Calu3 (cell line): ENCODE measurements at regions not wholly inside any gene's neighbourhood (a gene's known extent, or its start where the extent isn't known, plus 50 kb on each side); places are given as distances from the start of the nearest gene placed in this dataset.

Experiments used
- BruUV-seq: library from RNA; stranded (reverse); fragments of 400-500 nt; replicated peaks from 2 replicates; lab custom pipeline; 2021; lab: Mats Ljungman, UMichigan
- CTCF ChIA-PET: fragments of 300-600 bp; sonication (Branson Sonifier 250); formaldehyde crosslinking; loops from one replicate; lab custom pipeline; 2022; ENCODE audit warnings: antibody characterized with exemption; lab: Charles Lee
- DNase-seq: peaks from one replicate; pipeline ENCODE4 v3.0.0; 2022
- H3K27ac Mint-ChIP-seq: one replicate; pipeline ENCODE4 v1.8.0; 2022; ENCODE audit warnings: mixed read lengths; ENCODE audit not compliant: unreplicated experiment
- H3K27me3 Mint-ChIP-seq: one replicate; pipeline ENCODE4 v1.8.0; 2022; ENCODE audit warnings: mixed read lengths; ENCODE audit not compliant: unreplicated experiment
- H3K36me3 Mint-ChIP-seq: one replicate; pipeline ENCODE4 v1.8.0; 2022; ENCODE audit warnings: mild to moderate bottlenecking, moderate library complexity, mixed read lengths; ENCODE audit not compliant: insufficient read depth, unreplicated experiment
- H3K4me1 Mint-ChIP-seq: one replicate; pipeline ENCODE4 v1.8.0; 2022; ENCODE audit warnings: mild to moderate bottlenecking, low read depth, mixed read lengths; ENCODE audit not compliant: unreplicated experiment
- H3K4me3 Mint-ChIP-seq: one replicate; pipeline ENCODE4 v1.8.0; 2022; ENCODE audit warnings: mild to moderate bottlenecking, low read depth, moderate library complexity, mixed read lengths; ENCODE audit not compliant: unreplicated experiment
- H3K9me3 Mint-ChIP-seq: one replicate; pipeline ENCODE4 v1.8.0; 2022; ENCODE audit warnings: low read depth, mixed read lengths; ENCODE audit not compliant: unreplicated experiment
- intact Hi-C: fragments of 100-400 bp; cut with micrococcal nuclease; formaldehyde crosslinking; loops from one replicate; pipeline ENCODE4 v1.10.0; 2022; ENCODE audit not compliant: unreplicated experiment
- TF ChIP-seq, protein P1 (sequence below): fragments of 200-600 bp; IDR thresholded peaks from one replicate; pipeline ENCODE4 v1.8.0; 2022; ENCODE audit warnings: antibody characterized with exemption; ENCODE audit not compliant: unreplicated experiment

DNA sequence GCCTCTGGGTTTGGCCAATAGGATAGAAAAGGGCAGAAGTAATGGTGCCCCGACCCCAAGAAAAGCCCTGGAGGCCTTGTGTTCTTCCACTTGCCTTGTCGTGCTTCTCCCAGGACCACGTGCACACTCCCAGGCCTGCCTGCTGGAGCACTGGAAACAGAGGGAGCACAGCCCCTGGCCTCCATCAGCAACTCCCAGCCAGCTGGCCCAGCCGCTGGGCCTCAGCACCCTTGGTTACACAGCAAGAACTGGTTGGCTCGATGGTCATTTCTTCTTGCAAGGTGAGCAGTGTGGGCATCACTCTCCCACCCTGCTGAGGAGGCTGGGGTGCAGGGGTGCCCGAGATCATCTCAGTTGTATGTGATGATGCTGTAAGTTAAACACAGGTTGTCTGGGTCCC lies 69.2 kb upstream of the CST7 start:
- Mint-ChIP-seq H3K27ac (no peak overlapping the region), H3K27me3 (peaks cover 13% of the 10 kb centered on the region), H3K4me3 (no peak overlapping the region), H3K9me3 (no peaks in the 10 kb centered on the region), H3K36me3 (no peaks in the 10 kb centered on the region), H3K4me1 (no peaks in the 10 kb centered on the region)
- DNase-seq, result no peak
- intact Hi-C loops, result no loop called here
- no TSS peak for BruUV-seq
- CTCF ChIA-PET, result no interaction called here
- TF ChIP-seq, protein P1, sequence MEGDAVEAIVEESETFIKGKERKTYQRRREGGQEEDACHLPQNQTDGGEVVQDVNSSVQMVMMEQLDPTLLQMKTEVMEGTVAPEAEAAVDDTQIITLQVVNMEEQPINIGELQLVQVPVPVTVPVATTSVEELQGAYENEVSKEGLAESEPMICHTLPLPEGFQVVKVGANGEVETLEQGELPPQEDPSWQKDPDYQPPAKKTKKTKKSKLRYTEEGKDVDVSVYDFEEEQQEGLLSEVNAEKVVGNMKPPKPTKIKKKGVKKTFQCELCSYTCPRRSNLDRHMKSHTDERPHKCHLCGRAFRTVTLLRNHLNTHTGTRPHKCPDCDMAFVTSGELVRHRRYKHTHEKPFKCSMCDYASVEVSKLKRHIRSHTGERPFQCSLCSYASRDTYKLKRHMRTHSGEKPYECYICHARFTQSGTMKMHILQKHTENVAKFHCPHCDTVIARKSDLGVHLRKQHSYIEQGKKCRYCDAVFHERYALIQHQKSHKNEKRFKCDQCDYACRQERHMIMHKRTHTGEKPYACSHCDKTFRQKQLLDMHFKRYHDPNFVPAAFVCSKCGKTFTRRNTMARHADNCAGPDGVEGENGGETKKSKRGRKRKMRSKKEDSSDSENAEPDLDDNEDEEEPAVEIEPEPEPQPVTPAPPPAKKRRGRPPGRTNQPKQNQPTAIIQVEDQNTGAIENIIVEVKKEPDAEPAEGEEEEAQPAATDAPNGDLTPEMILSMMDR, result no peak

DNA sequence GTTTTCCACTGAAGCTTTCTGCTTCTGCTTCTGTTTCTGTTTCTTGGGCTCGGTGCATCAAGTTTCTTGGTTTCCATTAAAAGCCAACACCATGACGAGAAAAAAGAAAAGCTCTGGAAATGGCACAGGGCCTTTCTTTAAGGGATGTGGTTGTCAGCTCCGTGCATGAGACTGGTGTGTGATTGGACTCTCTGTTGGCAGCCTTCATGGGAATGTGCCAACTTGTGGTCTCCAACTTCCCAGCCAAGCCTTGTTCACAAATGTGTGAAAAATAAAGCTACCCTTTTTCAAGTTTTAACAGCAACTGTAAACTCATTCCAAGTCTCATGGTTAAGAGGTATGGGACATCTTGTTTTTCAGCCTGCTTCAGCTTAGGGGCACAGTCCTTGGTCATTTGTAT lies 68.7 kb upstream of the CST7 start:
- H3K9me3 Mint-ChIP-seq, result no peaks in the 10 kb centered on the region
- no TSS peak for BruUV-seq
- no peak for DNase-seq
- H3K4me3 Mint-ChIP-seq, result no peak overlapping the region
- CTCF ChIA-PET, result no interaction called here
- H3K36me3 Mint-ChIP-seq, result no peaks in the 10 kb centered on the region
- H3K27ac Mint-ChIP-seq, result no peak overlapping the region
- peaks cover 13% of the 10 kb centered on the region for H3K27me3 Mint-ChIP-seq
- H3K4me1 Mint-ChIP-seq, result no peaks in the 10 kb centered on the region
- intact Hi-C loops, result no loop called here
- TF ChIP-seq, protein P1, result no peak

DNA sequence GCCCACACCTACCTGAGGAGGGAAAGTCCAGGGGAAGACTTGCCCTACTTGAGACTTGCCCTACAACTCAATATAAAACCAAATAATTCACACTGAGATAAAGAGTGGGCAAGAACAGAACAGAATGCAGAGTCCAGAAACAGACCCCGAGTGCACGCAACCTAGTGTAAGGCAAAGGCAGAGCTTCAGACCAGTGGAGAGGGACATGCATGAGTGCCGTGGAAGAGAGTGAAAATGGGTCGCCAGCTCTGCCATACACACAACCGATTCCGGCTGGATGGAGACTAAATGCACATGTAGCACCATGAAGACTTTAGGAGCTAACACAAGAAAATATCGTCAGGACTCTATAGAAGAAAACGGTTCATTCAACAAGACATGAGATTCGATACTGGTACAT lies 58.8 kb upstream of the CST7 start:
- no peak overlapping the region for H3K27ac Mint-ChIP-seq
- intact Hi-C loops, result no loop called here
- CTCF ChIA-PET, result no interaction called here
- no peaks in the 10 kb centered on the region for H3K36me3 Mint-ChIP-seq
- BruUV-seq, result no TSS peak
- no peaks in the 10 kb centered on the region for H3K9me3 Mint-ChIP-seq
- DNase-seq, result no peak
- TF ChIP-seq, protein P1, result no peak
- H3K4me1 Mint-ChIP-seq, result no peaks in the 10 kb centered on the region
- no peak overlapping the region for H3K4me3 Mint-ChIP-seq
- H3K27me3 Mint-ChIP-seq, result no peaks in the 10 kb centered on the region

DNA sequence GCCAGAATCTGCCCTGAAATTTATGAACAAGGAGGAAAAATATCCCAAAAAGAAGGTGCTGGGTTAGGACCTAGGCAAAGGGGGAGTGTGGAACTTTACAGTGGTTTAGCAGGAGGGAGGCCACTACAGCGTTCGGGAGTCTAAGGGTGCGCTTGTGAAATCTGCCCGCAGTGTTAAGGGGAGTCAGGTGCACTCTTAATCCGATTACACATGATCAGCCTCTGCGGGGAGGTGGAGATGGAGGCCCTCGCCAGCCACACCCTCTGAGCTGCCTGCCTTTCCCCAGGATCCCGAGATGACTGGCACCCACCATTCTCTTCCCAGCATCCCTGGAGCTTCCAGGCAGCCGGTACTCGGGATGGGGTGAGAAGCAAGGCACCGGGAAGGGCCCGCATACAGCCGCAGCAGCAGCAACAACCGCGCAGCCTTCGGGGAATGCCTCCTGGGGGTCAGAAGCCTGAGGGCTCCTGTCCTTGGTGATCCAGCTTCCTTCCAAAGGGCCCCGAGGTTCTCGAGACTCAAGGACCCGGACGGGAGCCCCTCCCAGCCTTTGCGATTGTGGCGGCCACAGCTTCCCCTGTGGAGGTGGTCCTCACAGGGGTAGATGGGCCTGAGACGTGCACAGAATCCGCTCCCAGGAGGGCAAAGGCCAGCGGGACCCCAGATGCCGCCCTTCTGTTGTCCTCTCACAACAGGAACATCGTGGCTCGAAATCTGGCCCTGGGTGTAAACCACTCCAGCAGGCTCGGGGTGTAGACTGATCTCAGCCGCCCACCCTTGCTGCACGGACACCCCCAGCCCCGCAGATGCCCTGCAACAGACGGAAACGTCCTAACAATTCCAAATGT lies 57.3 kb upstream of the CST7 start:
- intact Hi-C loops, result no loop called here
- H3K9me3 Mint-ChIP-seq, result no peaks in the 10 kb centered on the region
- CTCF ChIA-PET, result no interaction called here

More for the DNA sequence above, 57.3 kb upstream of the CST7 start:
- DNase-seq, result no peak
- H3K27me3 Mint-ChIP-seq, result no peaks in the 10 kb centered on the region
- BruUV-seq, result no TSS peak
- no peaks in the 10 kb centered on the region for H3K36me3 Mint-ChIP-seq
- H3K4me3 Mint-ChIP-seq, result no peak overlapping the region
- TF ChIP-seq, protein P1, result no peak
- H3K27ac Mint-ChIP-seq, result no peak overlapping the region
- no peaks in the 10 kb centered on the region for H3K4me1 Mint-ChIP-seq
